AML-193 (cell line): ENCODE measurements at regions not wholly inside any gene's neighbourhood (a gene's known extent, or its start where the extent isn't known, plus 50 kb on each side); places are given as distances from the start of the nearest gene placed in this dataset.
"Not testable (repeated sequence)": the region's sequence is repeated elsewhere in the genome, so short reads cannot be mapped to it uniquely, and the experiment has no call there.

Experiments used
- DNase-seq, 2 experiments: peaks; one replicate each; lab custom pipeline; 2025; lab: John Stamatoyannopoulos, UW

GRCh38 chr14:71600309-71600708 lies 331.9 kb upstream of the RGS6 start:
- DNase-seq: no peak

- no peak for DNase-seq
These were observed 329.7 kb upstream of the RGS6 start for GRCh38 chr14:71602524-71602923.

DNA sequence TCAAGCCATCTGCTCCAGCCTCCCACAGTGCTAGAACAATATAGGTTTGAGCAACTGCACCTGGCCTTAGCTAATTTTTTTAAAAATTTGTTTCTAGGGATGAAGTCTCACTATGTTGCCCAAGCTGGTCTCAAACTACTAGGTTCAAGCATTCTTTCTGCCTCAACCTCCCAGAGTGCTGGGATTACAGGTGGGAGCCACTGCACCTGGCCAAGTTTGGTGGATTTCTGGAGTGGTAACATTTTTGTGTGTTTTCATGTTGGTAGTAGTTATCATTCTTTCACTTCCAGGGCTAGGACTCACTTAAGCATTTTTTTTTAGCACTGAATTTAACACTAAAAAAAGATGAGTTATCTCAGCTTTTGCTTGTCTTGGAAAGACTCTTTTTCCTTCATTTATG lies 328.0 kb upstream of the RGS6 start:
- DNase-seq: no peak

DNA sequence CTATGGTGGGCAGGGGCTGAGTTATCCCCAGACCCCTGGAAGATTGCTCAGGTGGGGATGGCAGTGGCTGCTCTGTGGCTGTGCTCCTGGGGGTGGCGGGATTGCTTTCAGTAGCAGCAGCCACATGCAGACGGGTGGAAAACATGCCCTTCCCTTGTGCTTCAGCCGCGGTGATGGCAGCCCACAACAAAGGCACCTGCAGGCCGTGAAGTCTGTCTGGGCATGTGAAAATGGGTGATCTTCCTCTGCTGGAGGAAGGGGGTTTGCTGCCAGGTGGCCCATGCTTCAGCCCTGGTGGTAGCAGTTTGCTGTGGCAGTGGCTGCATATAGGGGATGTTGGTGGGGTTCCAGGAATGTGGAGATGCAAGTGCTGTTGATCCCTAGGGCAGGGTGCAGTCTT lies 326.2 kb upstream of the RGS6 start:
- DNase-seq: no peak

DNA sequence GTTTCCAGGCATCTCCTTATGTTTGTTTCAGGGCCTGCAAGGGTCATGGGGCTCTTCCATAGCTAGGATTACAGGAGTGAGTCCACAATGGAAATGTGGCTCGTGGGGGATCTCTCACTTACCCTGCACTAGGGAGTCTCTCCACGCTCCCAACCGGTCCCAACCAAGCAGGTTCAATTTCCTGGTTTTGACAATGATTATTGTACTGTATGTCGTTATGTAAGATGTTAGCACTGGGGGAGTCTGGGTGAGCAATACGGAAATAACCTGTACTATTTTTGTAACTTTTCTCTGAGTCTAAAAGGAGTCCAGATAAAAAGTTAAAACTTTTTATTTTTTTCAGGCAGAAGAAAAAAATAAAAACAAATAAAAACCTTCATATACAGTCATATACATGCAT lies 325.7 kb upstream of the RGS6 start:
- no peak for DNase-seq

DNA sequence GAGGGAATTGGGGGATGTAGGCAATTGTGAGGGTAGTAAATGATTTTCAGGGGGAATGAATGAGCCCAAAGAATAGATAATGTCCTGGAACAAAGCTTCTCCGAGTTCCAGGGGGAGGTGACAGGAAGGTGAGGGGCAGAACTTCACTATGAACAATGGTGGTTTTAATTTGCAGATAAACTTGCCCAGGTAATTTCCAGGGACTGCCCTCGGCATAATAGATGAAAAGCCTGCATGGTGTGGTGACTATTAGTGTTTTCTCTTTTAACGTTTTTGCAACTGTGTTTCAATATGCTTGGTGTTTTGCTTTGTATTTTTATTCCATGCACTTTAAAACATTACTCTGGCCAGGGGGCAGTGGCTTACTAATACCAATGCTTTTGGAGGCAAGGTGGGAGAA lies 325.2 kb upstream of the RGS6 start:
- DNase-seq: no peak

- no peak for DNase-seq
These were observed 322.1 kb upstream of the RGS6 start for GRCh38 chr14:71610149-71610548.

GRCh38 chr14:71610797-71611196 lies 321.4 kb upstream of the RGS6 start:
- DNase-seq: no peak

DNA sequence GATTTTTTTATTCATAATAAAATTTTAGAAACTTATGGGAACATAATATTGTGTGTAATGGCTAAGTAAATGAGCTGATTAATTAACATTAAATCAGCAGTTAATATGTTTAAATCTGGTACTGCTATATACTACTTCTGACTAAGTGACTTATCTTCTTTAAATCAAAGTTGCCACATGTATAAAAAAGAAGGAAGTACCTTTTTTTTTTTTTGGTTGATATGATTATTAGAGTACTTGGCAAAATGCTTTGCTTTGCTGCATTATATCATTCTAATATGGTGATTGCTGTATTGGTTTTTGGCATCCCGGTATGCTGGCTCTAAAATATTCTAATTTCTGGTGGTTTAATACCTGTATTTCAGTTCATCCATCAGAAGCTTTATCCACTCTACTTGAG lies 319.1 kb upstream of the RGS6 start:
- peak; percentile 1 to 3 for DNase-seq

GRCh38 chr14:71616013-71616412 lies 316.2 kb upstream of the RGS6 start:
- DNase-seq: no peak

GRCh38 chr14:71618047-71618446 lies 314.2 kb upstream of the RGS6 start:
- DNase-seq: no peak

DNA sequence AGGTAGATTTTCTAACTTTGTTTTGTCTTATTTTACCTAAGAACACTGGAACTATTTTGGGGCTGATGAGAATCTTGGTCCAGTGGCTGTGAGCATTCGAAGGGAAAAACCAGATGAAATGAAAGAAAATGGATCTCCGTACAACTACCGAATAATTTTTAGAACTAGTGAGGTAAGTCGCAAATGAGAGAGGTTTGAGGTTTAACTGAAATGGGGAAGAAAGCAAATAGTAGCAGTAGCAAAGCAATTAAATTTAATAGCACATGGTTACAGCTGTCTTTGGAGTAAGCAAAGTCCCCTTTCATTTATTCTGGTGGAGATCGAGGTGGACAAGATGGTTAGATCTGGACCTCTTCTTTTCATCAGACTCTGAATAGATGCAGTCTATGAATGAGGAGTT lies 313.5 kb upstream of the RGS6 start:
- no peak for DNase-seq

DNA sequence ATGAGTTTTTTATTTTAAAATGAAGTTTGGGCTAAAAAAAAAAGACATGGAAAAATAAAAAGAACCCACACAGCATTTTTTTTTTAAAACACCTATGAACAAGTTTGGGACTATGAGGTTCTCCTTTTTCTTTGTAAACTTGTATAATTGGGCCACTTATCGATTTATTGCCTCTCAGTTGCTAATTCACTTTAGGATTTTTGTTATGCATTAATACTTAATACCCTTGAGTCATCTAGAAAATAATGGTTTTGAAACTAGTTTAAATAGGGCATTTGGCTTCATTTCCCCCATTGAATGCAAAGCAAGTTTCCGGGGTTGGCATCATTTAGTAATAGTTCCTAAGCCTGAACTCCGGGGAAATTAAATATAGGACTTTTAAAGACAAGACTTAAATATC lies 312.8 kb upstream of the RGS6 start:
- DNase-seq: no peak

- no peak for DNase-seq
These were observed 311.8 kb upstream of the RGS6 start for GRCh38 chr14:71620401-71620800.

- DNase-seq: no peak
These were observed 311.0 kb upstream of the RGS6 start for GRCh38 chr14:71621276-71621675.

DNA sequence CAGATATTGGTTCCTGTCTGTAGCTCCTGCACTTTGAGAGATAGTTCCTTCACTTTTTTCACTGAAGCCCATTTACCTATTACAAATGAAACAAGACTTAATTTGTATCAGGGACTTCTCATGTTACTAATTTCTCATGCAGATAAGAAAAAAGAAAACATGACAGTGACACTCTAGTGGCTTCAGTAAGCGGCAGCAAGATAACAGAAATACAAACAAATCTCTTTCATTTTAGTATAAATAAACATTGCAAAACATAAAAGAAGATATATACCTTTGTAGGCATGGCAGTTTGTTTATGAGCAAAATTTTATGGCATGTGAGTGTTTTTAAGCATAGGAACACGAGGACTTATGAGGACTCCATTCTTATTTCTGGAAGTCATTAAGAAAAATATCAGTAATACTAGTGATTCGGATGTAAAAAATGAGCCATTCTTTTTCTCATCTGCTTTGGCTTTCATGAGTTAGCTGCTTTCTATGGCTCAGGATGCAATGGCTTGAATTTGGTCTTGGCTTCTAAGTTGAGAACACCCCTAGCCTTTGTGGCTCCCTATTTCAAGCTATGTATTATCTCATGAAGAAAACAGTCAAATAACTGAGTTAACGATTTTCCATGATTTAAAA lies 310.1 kb upstream of the RGS6 start:
- DNase-seq: no peak

GRCh38 chr14:71623939-71624338 lies 308.3 kb upstream of the RGS6 start:
- no peak for DNase-seq

- DNase-seq: peak in 1 of 2 experiments; percentile 3
These were observed 307.1 kb upstream of the RGS6 start for GRCh38 chr14:71625175-71625574.

- DNase-seq: no peak
These were observed 306.1 kb upstream of the RGS6 start for GRCh38 chr14:71625891-71626701.

DNA sequence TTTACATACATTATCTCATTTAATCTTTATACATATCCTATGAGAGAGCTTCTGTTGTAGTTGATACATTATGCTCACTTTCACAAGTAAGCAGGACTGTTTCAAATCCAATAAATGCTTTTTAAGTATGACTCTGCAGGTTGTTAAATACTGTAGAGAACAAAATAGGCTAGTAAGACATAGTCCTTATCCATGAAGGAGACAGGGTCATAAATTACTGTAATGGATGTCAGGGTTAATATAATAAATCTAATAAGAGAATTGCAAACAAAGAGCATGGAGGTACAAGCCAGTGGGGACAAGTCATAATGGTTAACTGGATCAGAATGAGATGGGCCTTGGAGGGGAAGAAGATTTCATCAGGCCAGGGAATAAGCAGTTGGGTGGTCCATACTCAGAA lies 303.8 kb upstream of the RGS6 start:
- DNase-seq: no peak

GRCh38 chr14:71629250-71629649 lies 303.0 kb upstream of the RGS6 start:
- DNase-seq: no peak

- DNase-seq: no peak
These were observed 302.3 kb upstream of the RGS6 start for GRCh38 chr14:71629765-71630492.

GRCh38 chr14:71631030-71631429 lies 301.2 kb upstream of the RGS6 start:
- DNase-seq: not testable (repeated sequence)
